GM18870 (cell line): ENCODE measurements at regions not wholly inside any gene's neighbourhood (a gene's known extent, or its start where the extent isn't known, plus 50 kb on each side); places are given as distances from the start of the nearest gene placed in this dataset.

Source experiments
- ATAC-seq: cut with Tn5 transposase; IDR thresholded peaks from one replicate; pipeline ENCODE4 v1.9.1; 2021; ENCODE audit warnings: moderate library complexity; ENCODE audit not compliant: unreplicated experiment

GRCh38 chr19:28859811-28860210 lies 353.1 kb downstream of the UQCRFS1 start:
- no peak for ATAC-seq

- no peak for ATAC-seq
Observed at GRCh38 chr19:28858933-28859332, 354.0 kb downstream of the UQCRFS1 start.

- no peak for ATAC-seq
Observed at GRCh38 chr19:28857967-28858366, 355.0 kb downstream of the UQCRFS1 start.

- no peak for ATAC-seq
Observed at GRCh38 chr19:28855216-28855615, 357.7 kb downstream of the UQCRFS1 start.

GRCh38 chr19:28847468-28847867 lies 365.5 kb downstream of the UQCRFS1 start:
- ATAC-seq, result no peak

- no peak for ATAC-seq
Observed at GRCh38 chr19:28846094-28846812, 366.7 kb downstream of the UQCRFS1 start.

GRCh38 chr19:28843761-28844492 lies 369.0 kb downstream of the UQCRFS1 start:
- peak; percentile 56 for ATAC-seq

- peak; percentile 43 for ATAC-seq
Observed at GRCh38 chr19:28841531-28841930, 371.4 kb downstream of the UQCRFS1 start.

- no peak for ATAC-seq
Observed at GRCh38 chr19:28840891-28841290, 372.1 kb downstream of the UQCRFS1 start.

GRCh38 chr19:28839455-28839854 lies 373.5 kb downstream of the UQCRFS1 start:
- ATAC-seq, result no peak

- ATAC-seq, result no peak
Observed at GRCh38 chr19:28838909-28839308, 374.0 kb downstream of the UQCRFS1 start.

GRCh38 chr19:28836421-28836820 lies 376.5 kb downstream of the UQCRFS1 start:
- no peak for ATAC-seq

- ATAC-seq, result no peak
Observed at GRCh38 chr19:28834996-28835395, 378.0 kb downstream of the UQCRFS1 start.

- ATAC-seq, result no peak
Observed at GRCh38 chr19:28831462-28831861, 381.5 kb downstream of the UQCRFS1 start.

- no peak for ATAC-seq
Observed at GRCh38 chr19:28829762-28830161, 383.2 kb downstream of the UQCRFS1 start.

GRCh38 chr19:28829359-28829758 lies 383.6 kb downstream of the UQCRFS1 start:
- ATAC-seq, result no peak

GRCh38 chr19:28828276-28828870 lies 384.6 kb downstream of the UQCRFS1 start:
- no peak for ATAC-seq

GRCh38 chr19:28827382-28827781 lies 385.6 kb downstream of the UQCRFS1 start:
- ATAC-seq, result no peak

GRCh38 chr19:28823338-28823961 lies 389.5 kb downstream of the UQCRFS1 start:
- no peak for ATAC-seq

- no peak for ATAC-seq
Observed at GRCh38 chr19:28820289-28820688, 392.7 kb downstream of the UQCRFS1 start.

- no peak for ATAC-seq
Observed at GRCh38 chr19:28815257-28815656, 397.7 kb downstream of the UQCRFS1 start.

GRCh38 chr19:28794301-28794700 lies 418.6 kb downstream of the UQCRFS1 start:
- no peak for ATAC-seq
